SK-MEL-5 (cell line): ENCODE measurements at regions not wholly inside any gene's neighbourhood (a gene's known extent, or its start where the extent isn't known, plus 50 kb on each side); places are given as distances from the start of the nearest gene placed in this dataset.

Experiments
- DNase-seq: peaks from one replicate; pipeline ENCODE4 v3.0.0-alpha.2; 2016; ENCODE audit warnings: low read depth, low spot score
- in situ Hi-C: cut with HindIII; loops from 2 replicates; pipeline ENCODE4 v1.10.0; 2016; ENCODE audit warnings: low sequenced_read_pairs, high pct_unique_total_duplicates, low pct_unique_long_range_greater_than_20kb

DNA sequence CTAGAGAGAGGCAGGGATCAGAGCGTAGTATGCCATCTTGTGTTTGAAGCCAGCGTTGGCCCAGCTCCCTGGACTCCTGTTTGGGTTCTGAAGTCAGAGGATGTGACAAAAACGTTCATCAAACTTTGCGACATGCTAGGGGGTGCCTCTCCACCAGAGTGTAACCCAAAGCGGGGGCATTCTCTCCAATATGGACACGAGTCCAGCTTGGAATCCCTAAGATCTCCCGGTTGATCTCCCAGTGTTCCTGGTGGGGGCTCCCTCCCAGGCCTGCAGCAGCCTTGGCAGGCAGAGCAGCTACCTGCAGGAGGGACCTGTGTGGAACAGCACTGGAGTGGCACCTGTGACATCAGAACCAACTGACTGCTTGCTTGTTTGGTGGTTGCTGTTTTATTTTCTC lies 218.8 kb upstream of the ECI2 start:
- in situ Hi-C loops, result no loop called here
- DNase-seq, result no peak

DNA sequence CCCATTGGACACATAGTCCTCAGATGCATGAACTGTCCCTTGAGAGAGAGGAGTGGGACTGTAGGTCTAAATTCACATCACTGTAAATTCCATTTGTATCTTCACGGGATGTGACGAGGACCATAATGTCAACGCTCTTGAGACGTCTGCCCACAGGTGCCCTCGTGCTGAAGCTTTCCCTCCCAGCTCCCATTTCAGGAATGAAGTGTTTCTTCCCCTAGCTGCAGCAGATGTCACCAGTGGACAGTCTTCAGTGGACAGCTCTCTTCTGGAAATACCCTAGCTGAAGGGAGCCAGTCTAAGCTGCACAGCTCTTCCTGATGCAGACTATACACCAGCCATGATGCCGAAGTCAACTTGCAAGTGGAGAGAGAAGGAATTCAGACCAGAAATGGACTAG lies 217.4 kb upstream of the ECI2 start:
- in situ Hi-C loops, result no loop called here
- DNase-seq, result no peak

DNA sequence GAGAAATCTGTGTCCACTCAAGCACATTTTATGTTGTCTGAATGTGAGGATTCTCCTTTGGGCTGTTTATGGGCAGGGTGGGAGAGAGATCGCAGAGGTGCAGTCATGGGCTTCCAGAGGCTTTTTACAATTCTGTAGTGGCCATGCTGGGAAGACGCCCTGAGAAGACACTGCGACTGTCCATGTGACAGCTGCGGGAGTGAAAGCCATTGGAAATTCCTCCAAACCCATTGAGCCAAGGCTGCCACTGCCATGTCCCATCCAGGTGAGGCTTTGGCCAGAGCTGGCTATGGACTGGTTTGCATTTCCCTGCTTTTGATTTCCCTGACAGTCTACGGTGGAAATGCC lies 216.9 kb upstream of the ECI2 start:
- DNase-seq, result no peak
- in situ Hi-C loops, result no loop called here

DNA sequence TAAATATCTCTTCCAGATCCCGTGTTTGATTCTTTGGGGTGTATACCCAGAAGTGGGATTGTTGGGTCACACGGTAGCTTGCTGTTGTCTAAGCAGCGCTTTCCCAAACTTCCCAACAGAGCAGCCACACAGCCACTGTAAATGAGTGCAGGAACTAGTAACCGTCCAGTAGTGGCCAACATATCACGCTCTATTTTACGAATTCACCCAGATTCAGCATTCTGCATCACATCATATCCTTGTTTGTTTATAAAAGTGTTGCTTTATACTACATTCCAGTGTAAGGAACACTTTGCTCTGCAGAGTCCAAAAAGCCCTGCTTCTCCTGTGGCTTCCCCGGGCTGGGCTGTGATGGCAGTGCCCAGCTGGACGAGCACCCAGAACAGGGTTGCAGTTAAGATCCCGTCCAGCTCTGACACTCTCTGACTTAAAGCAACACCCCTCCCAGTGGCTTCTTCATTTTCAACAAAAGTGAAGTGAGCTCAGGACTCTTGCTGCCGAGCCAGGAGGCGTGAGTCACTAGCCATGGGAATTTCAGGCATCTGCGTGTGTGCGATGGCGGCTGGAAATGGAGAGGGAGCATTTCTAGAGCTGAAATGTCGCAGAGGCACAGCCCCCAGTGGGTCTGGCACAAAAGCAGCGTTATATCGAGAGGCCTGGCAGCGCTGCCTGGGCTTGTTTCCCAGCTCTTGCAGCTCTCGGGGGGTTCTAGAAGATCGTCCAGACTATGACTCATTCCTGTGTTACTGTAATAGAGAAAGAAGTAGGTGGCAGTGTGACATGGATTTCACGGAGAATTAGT lies 216.3 kb upstream of the ECI2 start:
- in situ Hi-C loops, result no loop called here
- peak; percentile 56 for DNase-seq

DNA sequence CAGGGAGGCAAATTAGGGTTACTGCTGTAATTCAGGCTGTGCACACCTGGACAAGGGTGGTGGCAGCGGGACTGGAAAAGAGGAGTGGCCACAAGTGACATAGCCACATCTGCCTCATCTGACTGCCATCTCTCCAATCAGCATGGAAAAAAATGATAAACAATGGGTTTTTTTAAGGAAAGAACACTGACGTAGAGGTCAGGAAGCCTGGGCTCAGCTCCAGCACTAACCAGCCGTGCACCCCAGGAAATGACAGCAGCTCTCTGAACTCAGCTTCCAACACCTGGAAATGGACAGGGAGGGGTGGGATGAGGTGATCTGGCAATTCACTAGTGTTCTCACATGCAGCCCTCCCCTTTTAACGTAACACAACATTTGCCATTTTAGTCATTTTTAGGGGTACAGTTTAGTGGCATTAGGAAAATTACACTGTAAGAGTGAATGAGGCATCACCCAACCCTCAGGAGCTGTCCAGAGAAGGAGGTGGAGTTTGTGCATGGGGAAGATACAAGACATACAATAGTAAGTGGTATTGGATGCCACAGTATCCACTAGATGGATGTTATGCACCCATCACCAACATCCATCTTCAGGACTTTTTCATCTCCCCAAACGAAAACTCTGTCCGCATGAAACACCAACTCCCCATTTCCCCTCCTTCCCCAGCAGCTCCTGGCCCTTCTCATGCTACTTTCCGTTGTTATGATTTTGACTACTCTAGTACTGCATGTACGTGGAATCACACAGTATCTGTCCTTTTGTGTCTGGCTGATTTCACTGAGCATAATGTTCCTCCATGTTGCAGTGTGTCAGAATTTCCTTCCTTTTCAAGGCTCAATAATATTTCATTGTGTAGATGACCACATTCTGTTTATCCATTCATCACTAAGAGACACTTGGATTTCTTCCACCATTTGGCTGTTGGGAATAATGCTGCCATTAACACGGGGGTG lies 215.5 kb upstream of the ECI2 start:
- no peak for DNase-seq
- in situ Hi-C loops, result no loop called here

DNA sequence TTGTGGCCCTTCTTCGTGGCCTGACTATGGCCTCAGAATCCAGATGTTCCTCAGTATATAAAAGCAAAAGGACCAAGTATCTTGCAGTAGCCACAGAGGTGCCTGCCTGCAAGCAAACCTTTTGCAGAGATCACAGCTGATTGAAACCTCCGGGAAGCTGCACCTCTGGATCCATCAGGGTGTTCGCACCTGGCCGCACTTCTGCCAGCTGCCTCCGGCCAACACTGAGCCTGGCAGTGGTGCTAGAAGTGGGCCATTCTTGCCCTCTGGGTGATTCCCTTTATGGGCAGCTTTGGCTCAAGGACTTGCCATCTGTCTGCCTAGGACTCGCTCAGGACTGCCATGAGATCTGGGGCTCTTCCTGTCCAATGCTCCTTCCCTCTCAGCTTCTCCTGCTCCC lies 214.6 kb upstream of the ECI2 start:
- DNase-seq, result no peak
- in situ Hi-C loops, result no loop called here

DNA sequence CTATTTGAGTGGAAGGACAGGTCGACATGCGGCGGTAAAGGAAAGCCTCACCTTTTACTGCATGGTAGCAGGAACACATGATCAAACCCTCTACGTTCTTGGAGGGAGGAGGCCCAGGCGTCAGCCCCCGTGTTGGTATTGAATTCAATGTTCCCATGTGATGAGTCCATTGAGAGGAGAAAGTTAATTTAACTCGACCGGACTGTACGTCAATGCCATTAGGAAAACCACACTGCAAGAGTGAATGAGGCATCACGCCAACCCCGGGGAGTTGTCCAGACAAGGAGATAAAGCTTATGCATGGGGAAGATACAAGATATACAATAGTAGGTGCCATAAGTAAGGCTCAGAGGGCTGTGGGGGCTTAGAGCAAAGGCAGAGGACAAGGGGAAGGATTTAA lies 213.9 kb upstream of the ECI2 start:
- in situ Hi-C loops, result no loop called here
- no peak for DNase-seq

DNA sequence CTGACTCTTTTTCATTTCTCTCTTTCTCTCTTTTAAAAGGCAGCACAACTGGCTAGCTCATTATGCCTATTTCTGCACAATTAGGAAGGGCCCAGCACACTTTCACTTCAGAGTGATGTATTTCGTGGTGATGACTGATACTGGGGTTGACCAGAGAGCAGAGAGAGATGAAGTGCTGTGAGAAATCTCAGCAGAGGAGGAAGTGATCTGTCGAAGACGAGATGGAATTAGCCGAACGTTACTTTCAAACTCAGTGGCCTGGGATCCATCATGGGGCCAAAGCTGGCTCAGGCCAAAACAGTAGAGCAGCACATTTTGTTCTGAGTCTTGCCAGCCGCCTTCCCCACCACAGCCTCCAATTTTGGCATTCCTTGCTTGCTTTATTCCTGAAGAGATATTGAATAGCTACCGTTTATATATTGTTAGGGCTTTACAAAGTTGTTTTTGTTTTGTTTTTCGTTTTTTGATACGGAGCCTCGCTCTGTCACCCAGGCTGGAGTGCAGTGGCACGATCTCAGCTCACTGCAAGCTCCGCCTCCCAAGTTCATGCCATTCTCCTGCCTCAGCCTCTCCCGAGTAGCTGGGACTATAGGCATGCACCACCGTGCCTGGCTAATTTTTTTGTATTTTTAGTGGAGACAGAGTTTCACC lies 213.2 kb upstream of the ECI2 start:
- no peak for DNase-seq

DNA sequence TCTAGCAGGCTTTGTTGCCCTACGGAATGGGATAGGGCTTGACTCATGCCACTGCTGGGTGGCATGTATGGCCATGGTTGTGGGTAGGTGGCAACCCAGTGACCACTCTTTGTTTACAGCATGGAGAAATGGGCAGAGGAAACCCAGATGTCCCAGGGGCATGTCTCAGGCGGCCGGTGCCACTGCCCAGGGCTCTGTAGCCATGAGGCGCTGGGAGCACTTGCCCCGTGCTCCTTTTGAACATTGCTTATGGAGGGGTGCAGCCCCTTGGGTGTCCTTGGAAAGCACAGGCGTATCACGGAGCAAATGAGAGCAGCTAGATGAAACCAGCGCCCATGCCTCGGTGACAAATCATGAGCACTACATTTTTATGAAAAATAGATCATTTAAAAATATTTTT lies 212.5 kb upstream of the ECI2 start:
- in situ Hi-C loops, result no loop called here
- no peak for DNase-seq

More for the DNA sequence above, 213.2 kb upstream of the ECI2 start:
- in situ Hi-C loops, result no loop called here

DNA sequence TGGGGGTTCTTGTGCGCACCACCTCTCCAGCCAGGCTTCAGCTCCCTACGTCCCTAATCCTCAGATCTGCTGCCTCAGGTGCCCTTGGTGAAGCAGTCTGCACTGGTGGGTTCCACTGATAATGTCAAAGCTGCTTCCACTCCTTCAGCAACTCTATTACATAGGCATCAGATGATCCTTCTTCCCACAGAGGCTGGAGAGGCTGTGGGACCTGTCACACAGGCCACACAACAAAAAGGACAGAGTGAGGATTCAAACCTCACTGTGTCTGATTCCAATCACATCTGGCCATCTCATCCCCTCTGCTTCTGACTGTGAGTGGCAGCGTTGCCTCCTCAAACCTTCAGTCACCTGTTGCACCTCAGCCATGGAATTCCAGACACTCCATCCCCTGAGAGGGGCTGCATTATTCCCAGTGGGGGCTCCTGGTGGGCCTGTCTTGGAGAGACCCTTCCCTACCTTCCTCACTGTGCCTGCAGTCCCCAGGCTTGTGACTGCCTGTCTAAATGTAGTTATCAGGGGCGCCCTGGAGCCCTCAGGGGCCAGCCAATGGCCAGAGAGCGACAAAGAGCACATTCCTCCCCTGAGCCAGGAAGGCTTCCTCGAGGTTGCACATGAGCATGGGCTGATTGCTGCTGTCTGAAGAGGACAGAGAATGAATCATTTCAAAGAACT lies 211.4 kb upstream of the ECI2 start:
- in situ Hi-C loops, result no loop called here
- DNase-seq, result peak; percentile 50

DNA sequence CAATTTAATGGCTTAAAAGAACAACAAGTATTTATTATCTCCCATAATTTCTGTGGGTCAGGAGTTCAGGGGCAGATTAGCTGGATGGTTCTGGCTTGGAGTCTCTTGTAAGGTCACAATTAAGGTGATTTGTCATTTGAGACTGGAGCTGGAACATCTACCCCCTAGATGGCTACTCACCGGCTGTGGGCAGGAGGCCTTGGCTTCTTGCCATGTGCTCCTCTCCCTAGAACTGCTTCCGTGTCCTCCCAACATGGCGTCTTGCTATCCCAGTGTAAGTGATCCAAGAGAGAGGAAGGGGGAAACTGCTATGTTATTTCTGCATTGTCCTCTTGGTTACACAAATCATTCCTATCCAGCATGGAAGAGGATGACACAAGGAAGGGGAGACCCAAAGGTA lies 210.2 kb upstream of the ECI2 start:
- in situ Hi-C loops, result no loop called here
- no peak for DNase-seq

DNA sequence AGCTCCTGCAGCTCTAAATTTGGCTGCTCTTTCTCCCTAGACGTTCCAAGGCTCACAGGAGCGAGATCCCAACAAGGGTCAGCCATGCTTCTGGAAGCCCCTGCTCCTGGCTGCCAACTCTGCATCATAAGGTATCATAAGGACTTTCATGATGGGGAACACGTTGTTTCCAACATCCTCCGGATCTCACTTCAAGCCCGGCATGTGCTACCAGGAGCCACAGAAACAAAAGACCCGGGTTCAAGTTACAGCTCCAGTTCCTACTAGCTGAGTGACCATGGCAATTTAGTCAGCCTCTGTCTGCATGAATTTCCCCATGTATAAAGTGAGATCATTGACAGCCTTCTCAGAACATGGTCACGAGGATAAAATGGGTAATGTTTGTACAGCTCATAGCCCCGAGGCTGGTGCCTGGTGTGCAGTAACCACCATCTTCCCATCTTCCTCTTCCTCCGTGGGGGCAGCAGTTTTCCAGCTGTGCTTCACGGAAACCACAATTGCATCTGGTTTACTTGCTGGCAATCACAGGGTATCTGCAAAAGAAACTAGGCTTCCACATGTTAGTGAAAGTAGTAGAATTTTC lies 209.0 kb upstream of the ECI2 start:
- in situ Hi-C loops, result no loop called here
- DNase-seq, result peak; percentile 53

DNA sequence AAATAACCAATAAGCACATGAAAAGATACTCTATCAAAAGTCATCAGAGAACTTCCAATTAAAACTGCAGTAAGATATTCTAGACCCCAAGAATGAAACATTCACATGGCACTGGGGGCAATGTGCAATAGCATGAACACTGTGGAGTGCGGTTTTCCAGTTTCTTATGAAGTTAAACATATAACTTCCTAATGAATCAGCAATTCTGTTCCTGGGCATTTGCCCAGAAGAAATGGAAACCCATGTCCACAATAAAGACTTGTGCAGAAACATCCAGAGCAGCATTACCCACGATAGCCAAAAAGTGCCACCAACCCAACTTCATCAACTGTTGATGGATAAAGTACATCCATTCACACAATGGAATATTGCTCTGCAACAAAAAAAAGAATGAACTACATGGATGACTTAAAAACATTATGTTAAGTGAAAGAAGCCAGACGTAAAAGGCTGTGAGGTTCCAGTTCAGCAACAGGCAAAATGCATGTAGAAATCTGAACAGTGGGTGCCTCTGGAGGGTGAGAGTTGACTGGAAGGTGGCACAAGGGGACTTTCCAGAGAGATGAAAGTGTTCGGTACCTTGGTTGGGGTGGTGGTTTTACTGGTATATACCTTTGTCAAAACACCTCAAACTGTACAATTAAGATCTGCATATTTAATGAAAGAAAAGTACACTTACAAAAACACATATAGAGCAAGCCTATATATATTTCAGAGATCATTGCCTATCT lies 207.2 kb upstream of the ECI2 start:
- no peak for DNase-seq
- in situ Hi-C loops, result no loop called here

DNA sequence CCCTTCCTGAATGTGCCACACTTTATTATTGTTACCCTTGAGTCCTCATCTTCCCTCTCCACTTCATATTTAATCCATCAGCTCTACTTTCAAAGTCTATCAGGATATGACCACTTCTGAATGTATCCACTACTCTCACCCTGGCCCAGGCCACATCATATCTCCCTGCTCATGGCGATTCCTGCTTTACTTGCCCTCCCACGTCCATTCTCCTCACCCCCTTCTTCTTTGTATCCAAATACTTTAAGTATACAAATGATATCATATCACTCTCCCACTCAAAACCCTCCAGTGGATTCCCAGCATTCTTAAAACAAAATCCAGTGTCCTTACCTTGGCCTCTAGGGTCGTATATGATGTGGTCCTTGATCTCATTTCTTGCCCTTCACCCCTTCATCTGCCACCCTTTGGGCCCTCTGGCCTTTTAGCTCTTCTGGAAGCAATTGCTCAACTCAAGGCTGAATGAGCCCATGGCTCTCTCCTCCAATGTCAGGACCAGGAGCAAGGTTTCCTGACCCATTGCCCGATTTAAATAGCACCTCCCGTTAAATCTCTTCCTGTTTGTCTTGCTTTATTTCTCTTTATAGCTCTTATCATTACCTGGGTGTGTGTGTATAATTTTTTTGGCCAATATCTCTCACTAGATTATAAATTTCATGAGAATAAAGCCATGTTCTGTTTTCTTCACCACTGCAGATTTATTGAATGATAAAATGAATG lies 205.9 kb upstream of the ECI2 start:
- DNase-seq, result no peak
- in situ Hi-C loops, result no loop called here

DNA sequence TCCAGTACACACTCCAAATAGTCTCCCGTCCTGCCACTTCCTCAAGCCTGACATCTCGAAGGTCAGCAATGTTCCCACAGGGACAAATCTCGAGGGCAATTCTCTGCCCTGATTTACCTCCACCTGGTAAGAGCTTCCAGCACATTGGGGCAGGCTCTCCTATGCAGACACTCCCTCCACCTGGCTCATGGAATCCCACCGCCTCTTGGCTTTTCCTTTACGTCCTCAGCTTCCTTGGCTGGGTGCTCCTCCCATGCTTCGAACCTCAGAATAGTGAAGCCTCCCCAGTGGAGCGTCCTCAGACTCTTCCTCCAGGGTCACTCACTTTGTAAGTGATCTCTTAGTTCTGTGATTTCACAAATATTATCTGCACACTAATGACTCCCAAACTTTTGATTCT lies 205.2 kb upstream of the ECI2 start:
- in situ Hi-C loops, result no loop called here
- no peak for DNase-seq

DNA sequence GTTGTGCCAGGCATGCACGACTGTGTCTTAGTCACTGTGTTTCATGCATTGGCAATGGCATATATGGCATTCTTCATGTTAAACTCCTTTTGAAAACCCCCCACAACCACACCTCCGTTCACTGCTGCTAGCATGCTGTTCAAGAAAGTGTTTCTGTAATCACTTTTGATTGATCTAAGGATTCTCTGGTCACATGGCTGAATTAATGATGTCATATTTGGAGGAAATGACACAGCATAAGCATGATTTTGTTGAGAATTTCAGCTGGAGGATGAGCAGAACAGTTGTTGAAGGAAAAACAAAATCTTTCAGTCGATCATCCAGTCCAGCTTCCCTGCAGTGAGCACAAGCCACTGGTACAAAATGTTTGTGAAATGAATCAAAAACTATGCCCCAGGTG lies 203.5 kb upstream of the ECI2 start:
- in situ Hi-C loops, result no loop called here
- no peak for DNase-seq
